ENCODE measurements at regions not wholly inside any gene's neighbourhood (a gene's known extent, or its start where the extent isn't known, plus 50 kb on each side); places are given as distances from the start of the nearest gene placed in this dataset.

DNA sequence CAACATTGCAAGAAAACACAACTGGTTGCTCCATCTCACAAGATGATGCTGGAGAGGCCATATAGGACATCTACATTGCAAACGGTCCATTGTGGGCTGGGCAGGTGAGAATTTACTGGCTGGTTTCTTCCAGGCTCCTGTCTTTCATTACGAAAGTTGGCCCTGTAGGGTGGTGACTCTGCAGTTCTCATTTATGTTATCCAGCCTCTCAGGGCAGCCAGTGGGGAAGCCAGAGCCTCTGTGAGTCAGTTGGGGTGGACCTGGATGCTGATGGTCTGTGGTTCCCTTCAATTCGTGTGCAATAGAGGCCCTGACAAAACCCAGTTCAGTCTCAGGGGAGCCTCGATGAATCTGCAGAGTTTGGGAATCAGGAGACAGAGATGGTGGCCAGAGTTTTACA is 341.0 kb upstream of the CCL2 start:
- H3K4me1 ChIP-seq (replicated peaks in 1 of 2) = no peaks in the 10 kb centered on the region
- DNase-seq = no peak
- TF ChIP-seq, protein P1, sequence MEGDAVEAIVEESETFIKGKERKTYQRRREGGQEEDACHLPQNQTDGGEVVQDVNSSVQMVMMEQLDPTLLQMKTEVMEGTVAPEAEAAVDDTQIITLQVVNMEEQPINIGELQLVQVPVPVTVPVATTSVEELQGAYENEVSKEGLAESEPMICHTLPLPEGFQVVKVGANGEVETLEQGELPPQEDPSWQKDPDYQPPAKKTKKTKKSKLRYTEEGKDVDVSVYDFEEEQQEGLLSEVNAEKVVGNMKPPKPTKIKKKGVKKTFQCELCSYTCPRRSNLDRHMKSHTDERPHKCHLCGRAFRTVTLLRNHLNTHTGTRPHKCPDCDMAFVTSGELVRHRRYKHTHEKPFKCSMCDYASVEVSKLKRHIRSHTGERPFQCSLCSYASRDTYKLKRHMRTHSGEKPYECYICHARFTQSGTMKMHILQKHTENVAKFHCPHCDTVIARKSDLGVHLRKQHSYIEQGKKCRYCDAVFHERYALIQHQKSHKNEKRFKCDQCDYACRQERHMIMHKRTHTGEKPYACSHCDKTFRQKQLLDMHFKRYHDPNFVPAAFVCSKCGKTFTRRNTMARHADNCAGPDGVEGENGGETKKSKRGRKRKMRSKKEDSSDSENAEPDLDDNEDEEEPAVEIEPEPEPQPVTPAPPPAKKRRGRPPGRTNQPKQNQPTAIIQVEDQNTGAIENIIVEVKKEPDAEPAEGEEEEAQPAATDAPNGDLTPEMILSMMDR (IDR thresholded peaks at IDR 0.05) = no peak
- no peak for TF ChIP-seq POLR2A (IDR thresholded peaks at IDR 0.05)
- H3K36me3 ChIP-seq (replicated peaks in 1 of 2) = no peaks in the 10 kb centered on the region
- no peak overlapping the region for H3K4me3 ChIP-seq
- no peak overlapping the region for H3K27ac ChIP-seq
- H3K9me3 ChIP-seq (replicated peaks in 1 of 3) = no peaks in the 10 kb centered on the region
- intact Hi-C loops (cut with DNase I) = no loop called here
- H3K27me3 ChIP-seq = peaks cover 8% of the 10 kb centered on the region
- WGBS, 4 donors = 60 to 77% (median 69%) methylated on average over 1 to 4 of the region's 4 CpGs

DNA sequence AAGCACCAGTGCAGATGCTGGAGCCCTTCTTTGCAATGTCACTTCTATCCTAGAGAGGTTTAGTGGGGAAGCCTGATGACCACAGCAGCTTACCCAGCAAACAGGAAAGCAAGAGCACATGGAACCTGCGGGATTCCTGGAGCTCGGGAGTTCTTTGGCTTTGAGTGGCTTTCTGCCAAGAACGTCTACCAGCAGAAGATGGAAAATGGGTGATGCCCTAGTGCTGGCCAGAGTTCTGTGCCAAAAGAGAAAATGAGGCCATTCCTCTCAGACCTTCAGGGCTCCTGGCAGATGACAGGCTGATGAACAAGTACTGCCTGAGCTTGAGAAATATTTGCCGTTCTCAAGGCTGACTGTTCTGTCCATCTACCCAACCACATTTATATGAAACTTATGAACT is 332.1 kb upstream of the CCL2 start:
- TF ChIP-seq, protein P1 (IDR thresholded peaks at IDR 0.05) = no peak
- TF ChIP-seq POLR2A (IDR thresholded peaks at IDR 0.05) = no peak
- Histone ChIP-seq H3K27me3 (no peaks in the 10 kb centered on the region), H3K27ac (no peak overlapping the region), H3K9me3 (replicated peaks in 1 of 3) (no peaks in the 10 kb centered on the region), H3K4me3 (no peak overlapping the region), H3K36me3 (replicated peaks in 1 of 2) (no peaks in the 10 kb centered on the region), H3K4me1 (replicated peaks in 1 of 2) (no peaks in the 10 kb centered on the region)
- intact Hi-C loops (cut with DNase I) = no loop called here
- no peak for DNase-seq
- WGBS, 4 donors = 48 to 70% (median 58%) methylated on average over 3 to 4 of the region's 4 CpGs

DNA sequence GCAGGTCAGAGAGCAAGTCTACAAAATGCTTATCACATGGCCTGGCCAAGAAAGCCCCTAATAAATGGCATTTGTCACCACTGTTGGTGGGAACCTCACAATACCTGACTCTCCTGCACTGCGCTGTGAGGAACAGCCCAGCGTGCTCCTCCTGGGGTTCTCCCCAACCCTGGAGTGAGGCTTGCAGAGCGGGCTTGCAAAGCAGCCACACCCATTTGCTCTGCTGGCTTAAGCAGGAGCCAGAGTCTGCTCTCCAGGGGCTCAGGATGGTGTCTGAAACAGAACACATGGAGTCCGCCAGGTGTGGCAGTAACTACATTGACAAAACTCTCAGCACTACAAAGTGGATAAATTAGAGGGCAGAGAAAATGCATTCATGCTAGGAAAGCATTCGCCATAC is 331.0 kb upstream of the CCL2 start:
- H3K27ac ChIP-seq = no peak overlapping the region
- DNase-seq = no peak
- no peaks in the 10 kb centered on the region for H3K9me3 ChIP-seq (replicated peaks in 1 of 3)
- intact Hi-C loops (cut with DNase I) = no loop called here
- no peak overlapping the region for H3K4me3 ChIP-seq
- H3K4me1 ChIP-seq (replicated peaks in 1 of 2) = no peaks in the 10 kb centered on the region
- TF ChIP-seq POLR2A (IDR thresholded peaks at IDR 0.05) = no peak
- TF ChIP-seq, protein P1 (IDR thresholded peaks at IDR 0.05) = no peak
- WGBS, 4 donors = 79 to 98% (median 82%) methylated on average over 2 to 5 of the region's 5 CpGs
- no peaks in the 10 kb centered on the region for H3K36me3 ChIP-seq (replicated peaks in 1 of 2)
- no peaks in the 10 kb centered on the region for H3K27me3 ChIP-seq

DNA sequence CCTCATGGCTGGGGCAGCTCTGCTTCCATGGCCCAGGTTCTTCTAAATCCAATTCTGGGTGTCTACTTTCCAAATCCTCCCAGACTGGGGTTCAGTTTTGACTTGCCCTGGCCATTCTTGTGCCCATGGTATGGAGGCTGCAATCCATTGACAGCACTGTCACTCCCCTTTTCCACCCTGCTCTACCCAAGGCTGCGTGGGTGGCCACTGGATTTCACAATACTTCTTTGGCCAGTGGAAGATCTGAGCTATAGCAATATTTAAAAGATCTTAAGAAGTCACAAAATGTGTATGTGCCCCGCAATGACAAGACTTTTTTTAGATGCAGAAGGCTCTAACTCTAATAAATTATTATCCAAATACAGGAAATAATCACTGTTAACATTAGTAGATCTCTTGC is 329.4 kb upstream of the CCL2 start:
- TF ChIP-seq, protein P1 (IDR thresholded peaks at IDR 0.05) = no peak
- TF ChIP-seq POLR2A (IDR thresholded peaks at IDR 0.05) = no peak
- Histone ChIP-seq H3K9me3 (replicated peaks in 1 of 3) (no peaks in the 10 kb centered on the region), H3K27ac (no peak overlapping the region), H3K4me1 (replicated peaks in 1 of 2) (no peaks in the 10 kb centered on the region), H3K36me3 (replicated peaks in 1 of 2) (no peaks in the 10 kb centered on the region), H3K27me3 (no peaks in the 10 kb centered on the region), H3K4me3 (no peak overlapping the region)
- DNase-seq = no peak
- intact Hi-C loops (cut with DNase I) = no loop called here
- 68 to 77% (median 72%) methylated on average over 2 of the region's 2 CpGs for WGBS, 4 donors
